H1 (cell line): ENCODE measurements at regions not wholly inside any gene's neighbourhood (a gene's known extent, or its start where the extent isn't known, plus 50 kb on each side); places are given as distances from the start of the nearest gene placed in this dataset.

Experiments used
- CTCF ChIA-PET: fragments of 300-600 bp; sonication (Branson Sonifier 250); formaldehyde crosslinking; loops from one replicate; lab custom pipeline; 2021; ENCODE audit not compliant: partially characterized antibody; lab: Charles Lee
- POLR2A ChIA-PET: fragments of 300-600 bp; sonication (Branson Sonifier 250); formaldehyde crosslinking; loops from one replicate; lab custom pipeline; 2021; ENCODE audit warnings: inconsistent platforms; ENCODE audit not compliant: partially characterized antibody; lab: Charles Lee
- DNase-seq, 2 experiments: peaks; one replicate each; pipeline versions ENCODE4 v3.0.0 to v3.0.0-alpha.2; 2010 to 2022; ENCODE audit warnings: low spot score in 2 of 2, low read depth in 1 of 2, mixed read lengths in 1 of 2
- FAIRE-seq: peaks from 2 replicates; lab custom pipeline; 2011; peaks lifted over from hg19 to GRCh38; lab: Jason Lieb, UNC
- H2AFZ ChIP-seq: 2 replicates; pipeline ENCODE4 v1.8.1; 2012; ENCODE audit warnings: low read length, inconsistent platforms
- H2AK5ac ChIP-seq: 2 replicates; pipeline ENCODE4 v1.6.1; 2013; ENCODE audit warnings: low read depth, low read length
- H2BK120ac ChIP-seq: replicated peaks from 2 replicates; pipeline ENCODE3; 2013; ENCODE audit warnings: low read depth, low read length, inconsistent platforms
- H2BK12ac ChIP-seq: 2 replicates; pipeline ENCODE4 v1.6.1; 2013; ENCODE audit warnings: low read depth, low read length
- H2BK15ac ChIP-seq: 2 replicates; pipeline ENCODE4 v1.6.1; 2013; ENCODE audit warnings: low read length
- H2BK20ac ChIP-seq: 2 replicates; pipeline ENCODE4 v1.6.1; 2013; ENCODE audit warnings: low read length
- H2BK5ac ChIP-seq: 2 replicates; pipeline ENCODE4 v1.6.1; 2013; ENCODE audit warnings: low read depth, low read length
- H3K14ac ChIP-seq: 2 replicates; pipeline ENCODE4 v1.6.1; 2013; ENCODE audit warnings: inconsistent platforms; ENCODE audit not compliant: insufficient read length
- H3K18ac ChIP-seq: 2 replicates; pipeline ENCODE4 v1.6.1; 2013; ENCODE audit warnings: low read length; ENCODE audit errors: extremely low read depth
- H3K23ac ChIP-seq: 2 replicates; pipeline ENCODE4 v1.6.1; 2013; ENCODE audit warnings: inconsistent platforms; ENCODE audit not compliant: insufficient read length
- H3K23me2 ChIP-seq: 2 replicates; pipeline ENCODE4 v1.6.1; 2013; ENCODE audit warnings: low read depth, low read length
- H3K27ac ChIP-seq: 2 replicates; pipeline ENCODE4 v1.6.1; 2011; ENCODE audit warnings: low read depth, low read length, inconsistent platforms
- H3K27me3 ChIP-seq, 4 experiments: replicated peaks in 1 of 4; 1 replicate in 1 of 4; 2 replicates in 3 of 4; pipeline versions ENCODE4 v1.6.1 to v1.8.1; 2011 to 2013; ENCODE audit warnings: low read length in 3 of 4, mild to moderate bottlenecking in 3 of 4, inconsistent platforms in 2 of 4, mixed read lengths in 2 of 4, moderate library complexity in 1 of 4; ENCODE audit not compliant: control insufficient read depth in 3 of 4, insufficient read depth in 3 of 4; ENCODE audit errors: extremely low read depth in 1 of 4
- H3K36me3 ChIP-seq, 4 experiments: 2 replicates each; pipeline versions ENCODE4 v1.6.1 to v1.8.1; 2011 to 2013; ENCODE audit warnings: mild to moderate bottlenecking in 4 of 4, low read length in 3 of 4, moderate library complexity in 2 of 4, control low read depth in 1 of 4, inconsistent platforms in 1 of 4; ENCODE audit not compliant: insufficient read depth in 4 of 4, control insufficient read depth in 2 of 4
- H3K4ac ChIP-seq: replicated peaks from 2 replicates; pipeline ENCODE3; 2013; ENCODE audit warnings: low read length, low read depth, mixed read lengths, inconsistent platforms; ENCODE audit not compliant: insufficient read length
- H3K4me1 ChIP-seq, 4 experiments: replicated peaks in 1 of 4; 1 replicate in 1 of 4; 2 replicates in 3 of 4; pipeline versions ENCODE4 v1.6.1 to v1.8.1; 2011 to 2013; ENCODE audit warnings: low read length in 3 of 4, inconsistent platforms in 2 of 4, mixed read lengths in 1 of 4; ENCODE audit not compliant: insufficient read depth in 4 of 4, control insufficient read depth in 3 of 4
- H3K4me2 ChIP-seq, 2 experiments: 2 replicates each; pipeline versions ENCODE4 v1.6.1 to v1.8.1; 2011 to 2013; ENCODE audit warnings: low read depth in 2 of 2, low read length in 2 of 2, control low read depth in 1 of 2, inconsistent platforms in 1 of 2, mild to moderate bottlenecking in 1 of 2; ENCODE audit not compliant: insufficient read depth in 1 of 2
- H3K4me3 ChIP-seq, 4 experiments: fragments of 200-600, 300-600 bp in 1 of 4; sonication (generic), shearing (Covaris generic), sonication (Bioruptor Twin) in 1 of 4; 2 replicates each; pipeline versions ENCODE4 v1.5.1 to v1.8.1; 2011 to 2016; ENCODE audit warnings: low read length in 4 of 4, low read depth in 3 of 4, control low read depth in 2 of 4, inconsistent platforms in 2 of 4, mild to moderate bottlenecking in 2 of 4, mixed read lengths in 1 of 4, moderate library complexity in 1 of 4; ENCODE audit not compliant: insufficient read depth in 2 of 4; ENCODE audit errors: extremely low read depth in 1 of 4
- H3K56ac ChIP-seq: replicated peaks from 2 replicates; pipeline ENCODE3; 2013; ENCODE audit warnings: low read depth, mild to moderate bottlenecking, mixed read lengths, low read length, inconsistent platforms; ENCODE audit not compliant: insufficient read length
- H3K79me1 ChIP-seq: 2 replicates; pipeline ENCODE4 v1.6.1; 2013; ENCODE audit warnings: low read depth, low read length, control low read depth
- H3K79me2 ChIP-seq, 2 experiments: 2 replicates each; pipeline versions ENCODE4 v1.6.1 to v1.8.1; 2012 to 2013; ENCODE audit warnings: low read length in 2 of 2, mild to moderate bottlenecking in 2 of 2, inconsistent platforms in 1 of 2; ENCODE audit not compliant: insufficient read depth in 2 of 2, control insufficient read depth in 1 of 2
- H3K9ac ChIP-seq, 4 experiments: replicated peaks in 1 of 4; 1 replicate in 1 of 4; 2 replicates in 3 of 4; pipeline versions ENCODE4 v1.6.1 to v1.8.1; 2011 to 2013; ENCODE audit warnings: low read depth in 3 of 4, low read length in 3 of 4, control low read depth in 2 of 4, mild to moderate bottlenecking in 2 of 4, moderate library complexity in 2 of 4, inconsistent platforms in 1 of 4; ENCODE audit errors: extremely low read depth in 1 of 4
- H3K9me3 ChIP-seq, 2 experiments: 2 replicates each; pipeline versions ENCODE4 v1.6.1 to v1.8.1; 2012 to 2013; ENCODE audit warnings: mild to moderate bottlenecking in 2 of 2, moderate library complexity in 2 of 2, control low read depth in 1 of 2, inconsistent platforms in 1 of 2, low read depth in 1 of 2, low read length in 1 of 2, mixed read lengths in 1 of 2; ENCODE audit not compliant: insufficient read depth in 2 of 2
- H4K20me1 ChIP-seq, 2 experiments: replicated peaks in 1 of 2; 2 replicates each; pipeline versions ENCODE3 to v1.8.1; 2011 to 2013; ENCODE audit warnings: inconsistent platforms in 2 of 2, low read length in 2 of 2, mild to moderate bottlenecking in 1 of 2; ENCODE audit not compliant: insufficient read depth in 2 of 2, control insufficient read depth in 1 of 2
- H4K5ac ChIP-seq: 2 replicates; pipeline ENCODE4 v1.6.1; 2013; ENCODE audit warnings: low read length, low read depth, mixed read lengths, inconsistent platforms; ENCODE audit not compliant: insufficient read length
- H4K8ac ChIP-seq: 2 replicates; pipeline ENCODE4 v1.8.0; 2013; ENCODE audit warnings: mild to moderate bottlenecking, moderate library complexity, low read length, inconsistent platforms; ENCODE audit not compliant: insufficient read depth; ENCODE audit errors: extremely low read depth
- H4K91ac ChIP-seq: replicated peaks from 2 replicates; pipeline ENCODE3; 2013; ENCODE audit warnings: low read length, mixed read lengths, inconsistent platforms; ENCODE audit not compliant: insufficient read length
- BACH1 ChIP-seq: IDR thresholded peaks from 2 replicates; pipeline ENCODE4 v1.6.1; 2012; ENCODE audit warnings: low read length, improper control_type of control experiment
- EGR1 ChIP-seq: IDR thresholded peaks from 2 replicates; pipeline ENCODE4 v1.6.1; 2011; ENCODE audit warnings: low read depth, low read length, borderline replicate concordance
- NANOG ChIP-seq: IDR thresholded peaks from 2 replicates; pipeline ENCODE4 v1.6.1; 2011; ENCODE audit warnings: low read length, low read depth, mild to moderate bottlenecking, inconsistent platforms; ENCODE audit not compliant: insufficient read depth, poor library complexity, severe bottlenecking
- POLR2AphosphoS5 ChIP-seq: IDR thresholded peaks from 2 replicates; pipeline ENCODE4 v1.6.1; 2011; ENCODE audit warnings: low read depth, low read length
- SP1 ChIP-seq: IDR thresholded peaks from 2 replicates; pipeline ENCODE4 v1.6.1; 2011; ENCODE audit warnings: low read depth, low read length
- SP2 ChIP-seq: IDR thresholded peaks from 2 replicates; pipeline ENCODE4 v1.6.1; 2012; ENCODE audit warnings: mild to moderate bottlenecking, low read length, inconsistent platforms
- SRF ChIP-seq: IDR thresholded peaks from 2 replicates; pipeline ENCODE4 v1.6.1; 2011; ENCODE audit warnings: mild to moderate bottlenecking, low read depth, low read length, moderate library complexity
- TAF1 ChIP-seq: IDR thresholded peaks from 2 replicates; pipeline ENCODE4 v1.6.1; 2011; ENCODE audit warnings: mild to moderate bottlenecking, low read depth, low read length
- TAF7 ChIP-seq: optimal IDR thresholded peaks from 2 replicates; pipeline ENCODE3; 2011; ENCODE audit warnings: low read depth, mild to moderate bottlenecking, inconsistent platforms, low read length, moderate library complexity, borderline replicate concordance
- ZNF274 ChIP-seq: IDR thresholded peaks from 2 replicates; pipeline ENCODE4 v1.7.0; 2012; ENCODE audit warnings: low read length, borderline replicate concordance; ENCODE audit errors: extremely low read depth
- WGBS, 2 experiments: shearing (Covaris generic) in 1 of 2; methylation state at CpG; one replicate each; pipeline versions ENCODE4 v1.1.6 to v1.1.7; 2013 to 2015; ENCODE audit warnings: low lambda C conversion rate in 2 of 2, mixed read lengths in 2 of 2, inconsistent platforms in 1 of 2, low coverage in 1 of 2, missing lambda C conversion rate in 1 of 2; ENCODE audit not compliant: insufficient replicate concordance in 2 of 2, insufficient coverage in 1 of 2, insufficient read length in 1 of 2; ENCODE audit errors: extremely low coverage in 1 of 2, missing lambda C conversion rate in 1 of 2; 5-methylcytosine and 5-hydroxymethylcytosine counted together
- TF ChIP-seq, protein P1 (sequence below): IDR thresholded peaks from 2 replicates; pipeline ENCODE4 v1.6.1; 2012; ENCODE audit warnings: inconsistent platforms

DNA sequence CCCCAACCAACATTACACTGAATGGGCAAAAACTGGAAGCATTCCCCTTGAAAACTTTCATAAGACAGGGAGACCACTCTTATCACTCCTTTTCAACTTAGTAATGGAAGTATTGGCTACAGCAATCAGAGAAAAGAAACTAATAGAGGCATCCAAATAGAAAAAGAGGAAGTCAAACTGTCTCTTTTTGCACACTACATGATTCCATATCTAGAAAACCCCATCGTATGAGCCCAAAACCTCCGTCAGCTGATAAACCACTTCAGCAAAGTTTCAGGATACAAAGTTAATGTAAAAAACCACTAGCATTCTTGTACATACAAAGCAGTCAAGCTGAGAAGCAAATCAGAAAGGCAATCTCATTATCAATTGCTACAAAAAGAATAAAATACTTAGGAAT is 580.4 kb upstream of the PTCHD4 start:
- no peak overlapping the region for H3K4me2 ChIP-seq
- ChIA-PET CTCF (no interaction called here), POLR2A (no interaction called here)
- no peak overlapping the region for H2BK20ac ChIP-seq
- H2BK15ac ChIP-seq: no peak overlapping the region
- no peaks in the 10 kb centered on the region for H3K27me3 ChIP-seq
- no peak overlapping the region for H2BK12ac ChIP-seq
- H2BK5ac ChIP-seq: no peak overlapping the region
- FAIRE-seq (no peak), DNase-seq (no peak)
- H4K91ac ChIP-seq: no peak overlapping the region
- no peak overlapping the region for H3K9ac ChIP-seq
- whole genome bisulfite sequencing, 2 experiments: 97% methylated on average over 2 of the region's 2 CpGs; no CpG with 5 or more reads in 1 of the 2 experiments
- H4K5ac ChIP-seq: no peak overlapping the region
- peaks cover 0 to 2% of the 10 kb centered on the region in 2 experiments for H4K20me1 ChIP-seq
- H3K27ac ChIP-seq: no peak overlapping the region
- H3K36me3 ChIP-seq: no peaks in the 10 kb centered on the region
- no peaks in the 10 kb centered on the region for H3K4me1 ChIP-seq
- H3K79me1 ChIP-seq: no peaks in the 10 kb centered on the region
- no peaks in the 10 kb centered on the region for H3K79me2 ChIP-seq
- H3K18ac ChIP-seq: no peak overlapping the region
- peaks cover 0 to 17% of the 10 kb centered on the region in 2 experiments; a peak in 1 of 4 replicates for H3K9me3 ChIP-seq
- no peak overlapping the region for H2AFZ ChIP-seq
- no peak overlapping the region for H2AK5ac ChIP-seq
- H3K4ac ChIP-seq: no peak overlapping the region
- TF ChIP-seq, protein P1, sequence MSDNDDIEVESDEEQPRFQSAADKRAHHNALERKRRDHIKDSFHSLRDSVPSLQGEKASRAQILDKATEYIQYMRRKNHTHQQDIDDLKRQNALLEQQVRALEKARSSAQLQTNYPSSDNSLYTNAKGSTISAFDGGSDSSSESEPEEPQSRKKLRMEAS: no peak
- TF ChIP-seq SP1 (no peak), NANOG (no peak), BACH1 (no peak), SP2 (no peak), POLR2AphosphoS5 (no peak), SRF (no peak), TAF1 (no peak), EGR1 (no peak), TAF7 (no peak), ZNF274 (no peak)
- no peak overlapping the region for H3K56ac ChIP-seq
- no peak overlapping the region for H3K4me3 ChIP-seq
- H4K8ac ChIP-seq: no peak overlapping the region
- H3K23me2 ChIP-seq: no peaks in the 10 kb centered on the region
- no peak overlapping the region for H3K23ac ChIP-seq
- no peak overlapping the region for H2BK120ac ChIP-seq
- H3K14ac ChIP-seq: no peak overlapping the region
